NCI-H82 treated with DMSO at 0.1 percent for 48 hours (cell line): ENCODE measurements at regions not wholly inside any gene's neighbourhood (a gene's known extent, or its start where the extent isn't known, plus 50 kb on each side); places are given as distances from the start of the nearest gene placed in this dataset.
"Not testable (repeated sequence)": the region's sequence is repeated elsewhere in the genome, so short reads cannot be mapped to it uniquely, and the experiment has no call there.

Experiments
- DNase-seq: peaks from one replicate; lab custom pipeline; 2025; ENCODE audit not compliant: unreplicated experiment; lab: John Stamatoyannopoulos, UW

- no peak for DNase-seq
Observed at GRCh38 chr13:101003566-101003965, 329.0 kb upstream of the TMTC4 start.

GRCh38 chr13:100989392-100989791 lies 314.8 kb upstream of the TMTC4 start:
- DNase-seq = no peak

- no peak for DNase-seq
Observed at GRCh38 chr13:100988921-100989320, 314.3 kb upstream of the TMTC4 start.

- DNase-seq = no peak
Observed at GRCh38 chr13:100987948-100988347, 313.4 kb upstream of the TMTC4 start.

GRCh38 chr13:100986571-100986970 lies 312.0 kb upstream of the TMTC4 start:
- DNase-seq = no peak

GRCh38 chr13:100984085-100984705 lies 309.6 kb upstream of the TMTC4 start:
- peak; percentile 86 for DNase-seq

GRCh38 chr13:100983111-100983510 lies 308.5 kb upstream of the TMTC4 start:
- no peak for DNase-seq

GRCh38 chr13:100980171-100980570 lies 305.6 kb upstream of the TMTC4 start:
- no peak for DNase-seq

- DNase-seq = no peak
Observed at GRCh38 chr13:100977841-100978240, 303.2 kb upstream of the TMTC4 start.

GRCh38 chr13:100976993-100977392 lies 302.4 kb upstream of the TMTC4 start:
- DNase-seq = no peak

- DNase-seq = not testable (repeated sequence)
Observed at GRCh38 chr13:100975666-100976065, 301.1 kb upstream of the TMTC4 start.

- DNase-seq = no peak
Observed at GRCh38 chr13:100962585-100962984, 288.0 kb upstream of the TMTC4 start.

- DNase-seq = no peak
Observed at GRCh38 chr13:100961186-100961585, 286.6 kb upstream of the TMTC4 start.

GRCh38 chr13:100958831-100959230 lies 284.2 kb upstream of the TMTC4 start:
- DNase-seq = no peak

GRCh38 chr13:100957741-100958140 lies 283.1 kb upstream of the TMTC4 start:
- no peak for DNase-seq

GRCh38 chr13:100954430-100955305 lies 280.1 kb upstream of the TMTC4 start:
- no peak for DNase-seq

- no peak for DNase-seq
Observed at GRCh38 chr13:100951016-100951415, 276.4 kb upstream of the TMTC4 start.

- not testable (repeated sequence) for DNase-seq
Observed at GRCh38 chr13:100948937-100949336, 274.3 kb upstream of the TMTC4 start.

- no peak for DNase-seq
Observed at GRCh38 chr13:100946588-100946987, 272.0 kb upstream of the TMTC4 start.

- DNase-seq = no peak
Observed at GRCh38 chr13:100944791-100945345, 270.3 kb upstream of the TMTC4 start.

- DNase-seq = no peak
Observed at GRCh38 chr13:100942742-100943141, 268.1 kb upstream of the TMTC4 start.
